GM12873 (cell line): ENCODE measurements at regions not wholly inside any gene's neighbourhood (a gene's known extent, or its start where the extent isn't known, plus 50 kb on each side); places are given as distances from the start of the nearest gene placed in this dataset.

Experiments used
- TF ChIP-seq, protein P1 (sequence below): IDR thresholded peaks from 2 replicates; pipeline ENCODE4 v1.5.1; 2012; ENCODE audit warnings: low read depth, mild to moderate bottlenecking, moderate library complexity, low read length, control low read depth; ENCODE audit not compliant: insufficient read depth; ENCODE audit errors: missing control alignments

DNA sequence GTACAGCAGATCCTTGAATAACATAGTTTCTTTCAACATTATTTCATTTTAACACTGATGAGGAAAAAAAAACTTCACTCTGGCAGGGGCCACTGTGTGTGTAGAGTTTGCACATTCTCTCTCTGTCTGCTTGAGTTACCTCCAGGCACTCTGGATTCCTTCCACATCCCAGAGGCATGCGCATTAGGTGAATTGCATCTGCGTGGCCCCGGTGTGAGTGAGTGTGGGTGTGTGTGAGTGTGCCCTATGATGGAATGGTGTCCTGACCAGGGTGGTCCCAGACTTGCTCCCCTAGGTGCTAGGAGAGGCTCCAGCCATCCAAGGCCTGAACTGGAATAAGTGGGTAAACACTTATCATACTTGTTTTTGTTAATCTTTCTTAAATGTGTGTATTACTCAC lies 90.6 kb upstream of the LRIG3 start:
- TF ChIP-seq, protein P1, sequence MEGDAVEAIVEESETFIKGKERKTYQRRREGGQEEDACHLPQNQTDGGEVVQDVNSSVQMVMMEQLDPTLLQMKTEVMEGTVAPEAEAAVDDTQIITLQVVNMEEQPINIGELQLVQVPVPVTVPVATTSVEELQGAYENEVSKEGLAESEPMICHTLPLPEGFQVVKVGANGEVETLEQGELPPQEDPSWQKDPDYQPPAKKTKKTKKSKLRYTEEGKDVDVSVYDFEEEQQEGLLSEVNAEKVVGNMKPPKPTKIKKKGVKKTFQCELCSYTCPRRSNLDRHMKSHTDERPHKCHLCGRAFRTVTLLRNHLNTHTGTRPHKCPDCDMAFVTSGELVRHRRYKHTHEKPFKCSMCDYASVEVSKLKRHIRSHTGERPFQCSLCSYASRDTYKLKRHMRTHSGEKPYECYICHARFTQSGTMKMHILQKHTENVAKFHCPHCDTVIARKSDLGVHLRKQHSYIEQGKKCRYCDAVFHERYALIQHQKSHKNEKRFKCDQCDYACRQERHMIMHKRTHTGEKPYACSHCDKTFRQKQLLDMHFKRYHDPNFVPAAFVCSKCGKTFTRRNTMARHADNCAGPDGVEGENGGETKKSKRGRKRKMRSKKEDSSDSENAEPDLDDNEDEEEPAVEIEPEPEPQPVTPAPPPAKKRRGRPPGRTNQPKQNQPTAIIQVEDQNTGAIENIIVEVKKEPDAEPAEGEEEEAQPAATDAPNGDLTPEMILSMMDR: no peak

DNA sequence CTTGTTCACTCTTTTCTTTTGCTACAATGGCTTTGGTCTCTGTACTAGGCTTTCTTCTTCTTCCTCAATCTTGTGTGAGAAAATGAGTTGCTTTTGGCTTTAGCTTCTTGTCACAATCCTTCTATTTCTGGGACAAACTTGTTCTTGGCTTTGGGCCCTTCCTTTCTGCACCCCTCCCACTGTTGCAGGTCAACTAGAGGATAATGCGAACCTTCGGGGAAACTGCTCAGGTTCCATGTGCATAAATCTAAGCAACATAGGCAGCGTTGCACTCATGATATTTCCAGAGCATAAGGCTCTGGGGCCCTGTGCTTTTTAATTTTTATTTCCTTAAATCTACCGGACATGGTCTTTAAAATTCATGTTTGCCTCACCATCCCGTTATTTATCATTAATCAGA lies 89.8 kb upstream of the LRIG3 start:
- TF ChIP-seq, protein P1: no peak

DNA sequence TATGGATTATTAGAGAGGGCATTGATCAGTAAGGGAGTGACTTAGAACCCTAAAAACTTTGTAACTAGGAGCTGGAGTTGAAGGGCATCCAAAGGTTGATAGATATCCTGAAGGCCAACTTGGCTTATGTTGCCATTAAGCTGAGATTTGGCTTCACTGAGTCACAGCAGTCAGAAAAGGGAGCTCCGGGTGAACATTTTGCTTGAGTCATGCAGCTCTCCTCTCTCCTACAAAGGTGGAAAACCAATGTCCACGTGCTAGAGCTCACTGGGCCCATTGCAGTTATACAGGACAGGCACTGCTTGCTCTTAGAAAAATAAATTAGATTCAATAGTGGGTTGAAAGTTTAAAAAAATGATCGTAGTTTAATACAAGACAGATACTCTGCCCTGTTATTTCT lies 87.3 kb upstream of the LRIG3 start:
- TF ChIP-seq, protein P1: no peak

DNA sequence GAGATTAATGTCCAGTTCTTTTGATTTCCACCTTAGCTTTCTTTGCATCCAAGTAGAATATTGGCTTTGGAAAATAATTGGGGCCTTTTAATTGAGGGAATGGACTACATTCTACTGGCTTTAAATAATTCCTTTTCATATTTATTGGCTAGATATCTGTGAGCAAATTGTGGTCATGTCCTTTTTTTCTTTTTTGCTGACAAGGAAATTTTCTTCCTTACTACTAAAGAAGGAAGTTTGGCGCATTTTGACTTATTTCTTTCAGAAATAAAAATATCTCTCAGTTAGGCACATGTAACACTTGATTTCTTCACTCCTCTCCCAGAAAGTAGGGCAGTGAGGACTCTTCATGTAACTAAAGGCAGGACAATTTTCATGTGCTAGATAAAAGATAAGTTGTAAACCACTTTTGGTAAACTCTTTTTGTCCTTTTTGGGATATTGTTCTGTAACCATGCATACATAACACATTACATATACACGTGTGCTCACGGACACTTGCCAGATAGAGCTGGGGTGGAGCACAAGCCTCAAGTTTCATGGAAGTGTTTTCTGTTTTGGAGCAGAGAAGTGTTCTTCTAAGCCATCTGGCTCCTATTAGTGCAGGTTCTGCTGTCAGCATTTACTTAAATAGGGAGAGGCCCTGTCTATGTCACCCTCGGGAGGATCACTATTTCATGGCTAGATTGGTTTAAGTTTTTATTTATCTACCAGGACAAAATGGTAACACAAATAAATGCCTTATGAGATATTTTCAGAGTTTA lies 85.1 kb upstream of the LRIG3 start:
- TF ChIP-seq, protein P1: no peak

DNA sequence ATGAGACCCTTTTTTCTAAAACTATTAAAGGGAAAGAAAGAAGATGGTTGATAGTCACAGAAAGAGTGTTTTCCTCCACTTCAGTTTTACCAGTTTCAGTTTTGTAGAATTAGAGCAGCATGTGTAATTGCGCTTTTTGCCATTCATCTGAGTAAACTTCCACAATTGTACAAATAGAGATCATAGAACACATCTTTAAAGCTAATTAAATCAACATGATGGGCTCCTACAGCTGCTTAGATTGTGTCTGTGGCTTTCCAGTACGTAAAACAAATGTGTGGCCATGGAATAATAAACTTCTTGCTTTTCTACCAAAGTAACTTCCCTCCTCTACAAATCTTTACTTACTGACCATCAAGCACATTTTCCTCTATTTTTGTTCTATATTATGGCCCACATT lies 84.2 kb upstream of the LRIG3 start:
- TF ChIP-seq, protein P1: no peak

DNA sequence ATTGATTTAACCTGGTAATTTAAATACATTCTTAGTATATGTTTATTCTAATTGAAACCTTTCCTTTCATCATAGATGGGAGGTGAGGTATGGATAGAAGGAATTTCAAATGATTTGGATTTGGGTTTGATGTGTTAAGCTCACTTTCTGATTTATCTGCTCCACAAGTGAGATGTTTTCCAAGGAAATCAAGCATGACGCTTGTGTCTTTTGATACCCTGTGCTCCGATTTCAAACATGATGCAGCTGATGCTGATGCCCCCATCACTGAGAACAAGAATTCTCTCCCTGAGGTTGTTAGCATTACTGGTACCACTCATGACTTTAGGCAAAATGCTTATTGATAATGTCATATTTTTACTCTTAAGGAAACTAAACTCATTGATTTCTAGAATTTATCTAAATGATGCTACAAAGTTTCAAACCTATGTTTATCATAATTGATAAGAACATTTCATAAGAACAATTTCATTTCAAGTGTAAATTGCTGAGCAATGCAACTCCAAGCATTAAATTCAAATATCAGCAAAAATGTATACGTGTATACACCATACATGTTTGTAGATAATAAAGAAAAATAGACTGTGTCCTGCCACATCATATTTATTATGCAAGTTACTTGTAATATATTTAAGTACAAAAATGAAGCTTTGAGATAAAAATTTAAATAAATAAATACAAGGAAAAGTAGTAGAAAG lies 75.5 kb upstream of the LRIG3 start:
- TF ChIP-seq, protein P1: no peak

DNA sequence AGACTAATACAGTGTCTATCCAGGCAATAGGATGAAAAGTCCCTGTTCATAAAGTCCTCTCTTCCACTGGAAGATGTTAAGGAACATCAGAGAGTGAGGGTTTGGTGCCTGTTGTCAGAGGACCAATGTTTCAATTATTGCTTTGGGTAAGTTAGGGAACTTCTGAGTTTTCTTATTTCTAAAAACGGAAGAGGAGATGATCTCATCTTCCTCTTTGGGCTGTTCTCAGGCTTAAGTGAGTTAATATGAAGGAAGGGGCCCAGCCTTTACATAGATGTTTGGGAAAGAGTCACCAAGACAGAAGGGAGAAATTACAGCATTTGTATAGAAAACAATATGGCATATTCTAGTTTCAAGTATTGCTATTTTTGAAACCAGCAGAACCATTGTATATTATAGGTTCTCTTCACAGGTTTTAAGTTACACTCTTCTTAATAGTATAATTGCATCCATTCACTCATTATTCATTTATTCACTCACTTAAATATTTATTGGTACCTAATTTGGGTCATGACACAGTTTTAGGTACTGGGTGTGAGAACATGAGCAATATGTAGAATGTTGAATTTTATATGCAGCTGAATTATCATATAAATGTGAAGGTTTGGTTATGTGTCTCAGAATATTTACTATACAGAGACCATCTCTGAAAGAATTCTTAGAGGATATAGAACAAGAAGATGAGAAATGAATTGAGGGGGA lies 68.5 kb upstream of the LRIG3 start:
- TF ChIP-seq, protein P1: no peak
